ENCODE measurements at regions not wholly inside any gene's neighbourhood (a gene's known extent, or its start where the extent isn't known, plus 50 kb on each side); places are given as distances from the start of the nearest gene placed in this dataset.

DNA sequence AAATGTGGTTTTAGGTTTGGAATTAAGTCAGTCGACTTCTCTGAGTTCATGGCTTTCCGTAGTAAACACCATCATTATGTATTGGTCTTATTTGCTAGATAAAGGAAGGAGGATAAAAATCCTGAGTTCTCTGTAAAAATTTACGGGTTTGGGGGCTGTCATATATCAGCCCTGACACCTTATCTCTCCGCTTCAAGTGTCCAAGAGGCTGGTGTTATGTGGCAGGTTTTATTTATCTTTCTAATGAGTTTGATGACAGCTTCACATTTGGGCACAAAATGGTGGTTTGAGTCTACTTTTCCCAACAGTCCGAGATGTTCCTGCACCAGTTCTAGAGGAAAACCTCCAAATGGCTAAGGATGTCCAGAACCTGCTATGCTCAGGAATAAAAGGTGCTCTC, 67.3 kb upstream of the VSTM5 start:
- DNase-seq, result no peak

GRCh38 chr11:93921695-93922468, 71.5 kb upstream of the VSTM5 start:
- ChIA-PET CTCF (interaction anchor here (0.6 to 4.6 kb wide), 36 partner anchors 8 to 1158 kb away, joined by 3 to 36 read pairs (median 4); partner anchors contain the start of gene PANX1), POLR2A (no interaction called here)
- H3K36me3 ChIP-seq (replicated peaks in 1 of 2; ENCODE audit: control insufficient read depth in 1 of 2, insufficient read depth in 2 of 2, low read length in 1 of 2), result no peaks in the 10 kb centered on the region
- no peaks in the 10 kb centered on the region for H3K9me3 ChIP-seq
- no peaks in the 10 kb centered on the region for H3K27me3 ChIP-seq (ENCODE audit: insufficient read depth)
- H3K9ac ChIP-seq, result no peak overlapping the region
- no peak overlapping the region for H3K27ac ChIP-seq (ENCODE audit: low read depth in 2 of 2, low read length in 1 of 2)
- no peaks in the 10 kb centered on the region for H4K20me1 ChIP-seq (ENCODE audit: insufficient read depth)
- TF ChIP-seq SMC3 (IDR thresholded peaks at IDR 0.05; ENCODE audit: low read depth, low read length) (peak; percentile 59; the same call in 1 of the 2 replicates), RAD21 (IDR thresholded peaks at IDR 0.05; ENCODE audit: low read length) (peak; percentile 82), EP300 (IDR thresholded peaks at IDR 0.05; ENCODE audit: borderline replicate concordance in 1 of 2, low read depth in 1 of 2, low read length in 1 of 2) (no peak)
- TF ChIP-seq, protein P1, sequence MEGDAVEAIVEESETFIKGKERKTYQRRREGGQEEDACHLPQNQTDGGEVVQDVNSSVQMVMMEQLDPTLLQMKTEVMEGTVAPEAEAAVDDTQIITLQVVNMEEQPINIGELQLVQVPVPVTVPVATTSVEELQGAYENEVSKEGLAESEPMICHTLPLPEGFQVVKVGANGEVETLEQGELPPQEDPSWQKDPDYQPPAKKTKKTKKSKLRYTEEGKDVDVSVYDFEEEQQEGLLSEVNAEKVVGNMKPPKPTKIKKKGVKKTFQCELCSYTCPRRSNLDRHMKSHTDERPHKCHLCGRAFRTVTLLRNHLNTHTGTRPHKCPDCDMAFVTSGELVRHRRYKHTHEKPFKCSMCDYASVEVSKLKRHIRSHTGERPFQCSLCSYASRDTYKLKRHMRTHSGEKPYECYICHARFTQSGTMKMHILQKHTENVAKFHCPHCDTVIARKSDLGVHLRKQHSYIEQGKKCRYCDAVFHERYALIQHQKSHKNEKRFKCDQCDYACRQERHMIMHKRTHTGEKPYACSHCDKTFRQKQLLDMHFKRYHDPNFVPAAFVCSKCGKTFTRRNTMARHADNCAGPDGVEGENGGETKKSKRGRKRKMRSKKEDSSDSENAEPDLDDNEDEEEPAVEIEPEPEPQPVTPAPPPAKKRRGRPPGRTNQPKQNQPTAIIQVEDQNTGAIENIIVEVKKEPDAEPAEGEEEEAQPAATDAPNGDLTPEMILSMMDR (IDR thresholded peaks at IDR 0.05), result peak; percentile 68
- H2AFZ ChIP-seq (ENCODE audit: low read depth), result no peak overlapping the region
- H3K4me3 ChIP-seq (ENCODE audit: low read depth in 2 of 2, low read length in 1 of 2), result peak overlapping the region in 1 of 2 experiments; percentile 33; a peak in 1 of 4 replicates
- no peaks in the 10 kb centered on the region for H3K79me2 ChIP-seq (ENCODE audit: insufficient read depth)
- H3K9me2 ChIP-seq, result no peaks in the 10 kb centered on the region
- no peaks in the 10 kb centered on the region for H3F3A ChIP-seq (replicated peaks; ENCODE audit: insufficient read depth)
- peak; percentile 58 for DNase-seq
- WGBS (ENCODE audit: low lambda C conversion rate), result 12% methylated on average over 7 of the region's 7 CpGs
- no peaks in the 10 kb centered on the region for H3K4me1 ChIP-seq (ENCODE audit: control insufficient read depth in 1 of 2, insufficient read depth in 2 of 2, low read depth in 1 of 2, low read length in 1 of 2)
- no peak overlapping the region for H3K4me2 ChIP-seq

More for the DNA sequence above, 67.3 kb upstream of the VSTM5 start:
- Histone ChIP-seq H3K9me2 (no peaks in the 10 kb centered on the region), H3K27ac (ENCODE audit: low read depth in 2 of 2, low read length in 1 of 2) (no peak overlapping the region), H3K4me1 (ENCODE audit: control insufficient read depth in 1 of 2, insufficient read depth in 2 of 2, low read depth in 1 of 2, low read length in 1 of 2) (no peaks in the 10 kb centered on the region; a peak in 1 of 4 replicates), H3K9ac (no peak overlapping the region), H3K4me2 (no peak overlapping the region), H3F3A (replicated peaks; ENCODE audit: insufficient read depth) (no peaks in the 10 kb centered on the region), H3K4me3 (ENCODE audit: low read depth in 2 of 2, low read length in 1 of 2) (no peak overlapping the region), H3K27me3 (ENCODE audit: insufficient read depth) (no peaks in the 10 kb centered on the region), H3K9me3 (no peaks in the 10 kb centered on the region), H4K20me1 (ENCODE audit: insufficient read depth) (no peaks in the 10 kb centered on the region), H3K79me2 (ENCODE audit: insufficient read depth) (no peaks in the 10 kb centered on the region), H3K36me3 (replicated peaks in 1 of 2; ENCODE audit: control insufficient read depth in 1 of 2, insufficient read depth in 2 of 2, low read length in 1 of 2) (no peaks in the 10 kb centered on the region), H2AFZ (ENCODE audit: low read depth) (no peak overlapping the region)
- CTCF ChIA-PET, result interaction anchor here (0.7 kb wide), 1 partner anchor 678 kb away, joined by 3 read pairs; no protein-coding TSS in a partner anchor
- WGBS (ENCODE audit: low lambda C conversion rate), result 12% methylated on average over 5 of the region's 5 CpGs
- POLR2A ChIA-PET, result no interaction called here
- TF ChIP-seq GABPA (IDR thresholded peaks at IDR 0.05; ENCODE audit: low read depth), result no peak
- TF ChIP-seq PBX3 (IDR thresholded peaks at IDR 0.05), result no peak
- no peak for TF ChIP-seq NRF1 (IDR thresholded peaks at IDR 0.05; ENCODE audit: low read depth, low read length)
- TF ChIP-seq YY1 (IDR thresholded peaks at IDR 0.05; ENCODE audit: low read depth), result no peak
- no peak for TF ChIP-seq RAD21 (IDR thresholded peaks at IDR 0.05; ENCODE audit: low read length)
- no peak for TF ChIP-seq MEF2A (IDR thresholded peaks at IDR 0.05; ENCODE audit: borderline replicate concordance, low read depth)
- TF ChIP-seq, protein P1 (IDR thresholded peaks at IDR 0.05), result no peak
- no peak for TF ChIP-seq EP300 (IDR thresholded peaks at IDR 0.05; ENCODE audit: borderline replicate concordance in 1 of 2, low read depth in 1 of 2, low read length in 1 of 2)
- TF ChIP-seq NFIC (IDR thresholded peaks at IDR 0.05; ENCODE audit: borderline replicate concordance), result no peak
- TF ChIP-seq TEAD4 (IDR thresholded peaks at IDR 0.05; ENCODE audit: borderline replicate concordance, insufficient read depth), result no peak
- no peak for TF ChIP-seq FOXJ3 (CRISPR knock-in tag; IDR thresholded peaks at IDR 0.05)
- no peak for TF ChIP-seq RFX5 (IDR thresholded peaks at IDR 0.05; ENCODE audit: low read length)
